ENCODE measurements at regions not wholly inside any gene's neighbourhood (a gene's known extent, or its start where the extent isn't known, plus 50 kb on each side); places are given as distances from the start of the nearest gene placed in this dataset.

GRCh38 chr4:44016570-44017421 is 431.8 kb downstream of the KCTD8 start:
- H3K27ac ChIP-seq (ENCODE audit: extremely low read depth, low read depth, low read length), result no peak overlapping the region
- ChIA-PET POLR2A (no interaction called here), CTCF (no interaction called here)
- no peaks in the 10 kb centered on the region for H3K36me3 ChIP-seq (ENCODE audit: control insufficient read depth in 2 of 2, insufficient read depth in 1 of 2, low read length in 2 of 2)
- no peak overlapping the region for H3K4me3 ChIP-seq (ENCODE audit: low read depth, low read length)
- TF ChIP-seq INSM2 (tag by site-specific recombination; IDR thresholded peaks at IDR 0.05), result no peak
- no peak for TF ChIP-seq SALL2 (tag by site-specific recombination; IDR thresholded peaks at IDR 0.05; ENCODE audit: borderline replicate concordance)
- TF ChIP-seq ZNF747 (tag by site-specific recombination; IDR thresholded peaks at IDR 0.05), result no peak
- no peak for TF ChIP-seq ZNF639 (tag by site-specific recombination; IDR thresholded peaks at IDR 0.05)
- no peak for TF ChIP-seq ZNF2 (tag by site-specific recombination; IDR thresholded peaks at IDR 0.05)
- TF ChIP-seq ZNF548 (tag by site-specific recombination; IDR thresholded peaks at IDR 0.05), result no peak
- TF ChIP-seq ZBTB11 (tag by site-specific recombination; conservative IDR thresholded peaks at IDR 0.05; ENCODE audit: low read depth), result no peak
- TF ChIP-seq ZSCAN23 (tag by site-specific recombination; IDR thresholded peaks at IDR 0.05), result no peak
- H3K4me1 ChIP-seq (ENCODE audit: control insufficient read depth, insufficient read depth, low read length), result no peaks in the 10 kb centered on the region
- no peaks in the 10 kb centered on the region for H3K9me3 ChIP-seq (ENCODE audit: control insufficient read depth, insufficient read depth, low read depth, low read length)

GRCh38 chr4:44017422-44017739 is 431.2 kb downstream of the KCTD8 start:
- ChIA-PET POLR2A (no interaction called here), CTCF (no interaction called here)
- H3K27ac ChIP-seq (ENCODE audit: extremely low read depth, low read depth, low read length), result no peak overlapping the region
- H3K36me3 ChIP-seq (ENCODE audit: control insufficient read depth in 2 of 2, insufficient read depth in 1 of 2, low read length in 2 of 2), result no peaks in the 10 kb centered on the region
- no peaks in the 10 kb centered on the region for H3K4me1 ChIP-seq (ENCODE audit: control insufficient read depth, insufficient read depth, low read length)
- H3K9me3 ChIP-seq (ENCODE audit: control insufficient read depth, insufficient read depth, low read depth, low read length), result no peaks in the 10 kb centered on the region
- no peak for TF ChIP-seq MYNN (tag by site-specific recombination; IDR thresholded peaks at IDR 0.05; ENCODE audit: borderline replicate concordance)
- no peak for TF ChIP-seq ZNF37A (tag by site-specific recombination; IDR thresholded peaks at IDR 0.05)
- no peak overlapping the region for H3K4me3 ChIP-seq (ENCODE audit: low read depth, low read length)

- CTCF ChIA-PET, result no interaction called here
- no peak overlapping the region for H3K4me3 ChIP-seq (ENCODE audit: low read depth, low read length)
- no peaks in the 10 kb centered on the region for H3K4me1 ChIP-seq (ENCODE audit: control insufficient read depth, insufficient read depth, low read length)
- no peak overlapping the region for H3K27ac ChIP-seq (ENCODE audit: extremely low read depth, low read depth, low read length)
- POLR2A ChIA-PET, result no interaction called here
- no peaks in the 10 kb centered on the region for H3K9me3 ChIP-seq (ENCODE audit: control insufficient read depth, insufficient read depth, low read depth, low read length)
- no peaks in the 10 kb centered on the region for H3K36me3 ChIP-seq (ENCODE audit: control insufficient read depth in 2 of 2, insufficient read depth in 1 of 2, low read length in 2 of 2)
- TF ChIP-seq ZBTB26 (tag by site-specific recombination; optimal IDR thresholded peaks at IDR 0.05) (no peak), OSR2 (tag by site-specific recombination; IDR thresholded peaks at IDR 0.05) (no peak), ZNF280C (tag by site-specific recombination; IDR thresholded peaks at IDR 0.05) (no peak), PBX3 (CRISPR knock-in tag; IDR thresholded peaks at IDR 0.05) (no peak), PRDM1 (tag by site-specific recombination; IDR thresholded peaks at IDR 0.05) (no peak), ZNF184 (tag by site-specific recombination; IDR thresholded peaks at IDR 0.05) (no peak), GFI1B (tag by site-specific recombination; IDR thresholded peaks at IDR 0.05) (no peak), ZNF580 (tag by site-specific recombination; IDR thresholded peaks at IDR 0.05) (no peak), SP3 (tag by site-specific recombination; IDR thresholded peaks at IDR 0.05) (no peak), MEIS1 (CRISPR knock-in tag; IDR thresholded peaks at IDR 0.05; ENCODE audit: borderline replicate concordance) (no peak)
Observed at GRCh38 chr4:44019721-44020120, 428.9 kb downstream of the KCTD8 start.
